ENCODE measurements at regions not wholly inside any gene's neighbourhood (a gene's known extent, or its start where the extent isn't known, plus 50 kb on each side); places are given as distances from the start of the nearest gene placed in this dataset.
"Not testable (repeated sequence)": the region's sequence is repeated elsewhere in the genome, so short reads cannot be mapped to it uniquely, and the experiment has no call there.

DNA sequence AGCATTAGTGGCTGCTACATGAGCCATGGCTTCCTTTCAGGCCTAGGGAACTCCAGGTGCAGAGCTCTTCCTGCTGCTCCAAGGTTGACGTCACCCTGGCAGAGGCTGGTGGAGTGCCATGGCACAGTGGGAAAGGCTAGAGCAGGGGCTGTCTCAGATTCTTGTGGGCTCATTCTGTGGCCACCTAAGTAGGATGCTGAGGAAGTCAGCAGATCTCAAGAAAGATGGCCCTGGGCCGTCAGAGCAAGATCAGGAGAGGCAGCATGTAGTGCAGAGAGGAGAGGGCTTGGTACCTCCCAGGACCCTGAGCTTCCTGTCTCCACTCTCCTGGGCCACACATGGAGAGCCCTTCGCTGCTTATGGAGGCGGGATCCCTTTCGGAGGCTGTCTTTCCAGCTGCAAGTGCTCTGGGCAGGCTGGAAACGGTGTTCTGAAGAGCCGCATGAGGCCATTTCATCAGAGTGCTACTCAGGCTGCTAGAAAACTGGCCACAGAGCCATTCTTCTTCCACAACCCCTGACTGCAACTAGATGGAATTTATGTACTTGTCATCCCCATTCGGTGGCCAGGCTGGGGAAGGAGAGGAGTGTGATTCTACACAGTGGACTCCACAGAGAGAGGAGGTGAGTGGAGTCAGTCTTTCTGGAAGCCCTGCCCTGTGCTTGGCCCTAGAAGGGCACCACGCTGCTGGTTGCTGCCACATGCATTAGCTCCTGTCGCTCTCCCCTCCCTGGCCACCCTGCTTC lies 304.2 kb downstream of the RPS24 start:
- Histone ChIP-seq H3K4me1 (ENCODE audit: control insufficient read depth in 3 of 3, insufficient read depth in 2 of 3, low read depth in 1 of 3, low read length in 2 of 3) (no peaks in the 10 kb centered on the region), H3K36me3 (ENCODE audit: control insufficient read depth in 3 of 3, insufficient read depth in 2 of 3, low read depth in 1 of 3, low read length in 3 of 3) (no peaks in the 10 kb centered on the region), H3K4me3 (ENCODE audit: low read depth in 1 of 3, low read length in 3 of 3) (no peak overlapping the region), H3K9me3 (ENCODE audit: control insufficient read depth in 2 of 2, insufficient read depth in 1 of 2, low read depth in 1 of 2, low read length in 1 of 2) (peaks cover 0 to 3% of the 10 kb centered on the region in 2 donors), H3K27ac (ENCODE audit: low read depth in 1 of 3, low read length in 2 of 3) (no peak overlapping the region), H3K27me3 (ENCODE audit: control insufficient read depth in 3 of 3, insufficient read depth in 3 of 3, low read length in 3 of 3) (peaks cover 0 to 3% (median 0%) of the 10 kb centered on the region in 3 donors)
- 82 to 85% (median 84%) methylated on average over 10 of the region's 10 CpGs for WGBS, 3 donors
- DNase-seq (no peak), FAIRE-seq (no peak)

DNA sequence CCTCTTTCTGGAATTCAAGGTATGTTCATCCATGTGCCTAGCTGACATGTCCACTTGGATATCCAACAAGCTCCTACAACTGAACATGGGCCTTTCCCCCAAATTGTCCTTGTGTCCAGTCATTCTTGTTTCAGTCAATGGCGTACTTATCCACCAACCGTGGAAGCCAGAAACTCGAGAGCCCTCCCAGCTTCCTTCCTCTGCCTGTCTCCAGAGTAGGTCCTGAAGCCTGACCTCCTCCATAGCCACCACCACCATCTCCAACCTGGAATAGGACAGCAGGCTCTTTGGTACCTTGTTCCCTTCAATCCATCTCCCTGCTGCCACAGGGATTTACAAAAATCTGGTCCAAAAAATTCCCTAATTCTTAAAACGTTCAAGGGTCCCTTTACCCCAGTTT lies 305.1 kb downstream of the RPS24 start:
- H3K27ac ChIP-seq (ENCODE audit: low read depth in 1 of 3, low read length in 2 of 3), result no peak overlapping the region
- no peak overlapping the region for H3K4me3 ChIP-seq (ENCODE audit: low read depth in 1 of 3, low read length in 3 of 3)
- H3K4me1 ChIP-seq (ENCODE audit: control insufficient read depth in 3 of 3, insufficient read depth in 2 of 3, low read depth in 1 of 3, low read length in 2 of 3), result no peaks in the 10 kb centered on the region
- no peak for FAIRE-seq
- WGBS, 3 donors, result 78 to 88% (median 83%) methylated on average over 4 of the region's 4 CpGs
- H3K36me3 ChIP-seq (ENCODE audit: control insufficient read depth in 3 of 3, insufficient read depth in 2 of 3, low read depth in 1 of 3, low read length in 3 of 3), result no peaks in the 10 kb centered on the region
- H3K27me3 ChIP-seq (ENCODE audit: control insufficient read depth in 3 of 3, insufficient read depth in 3 of 3, low read length in 3 of 3), result peaks cover 0 to 3% (median 0%) of the 10 kb centered on the region in 3 donors
- peaks cover 0 to 3% of the 10 kb centered on the region in 2 donors for H3K9me3 ChIP-seq (ENCODE audit: control insufficient read depth in 2 of 2, insufficient read depth in 1 of 2, low read depth in 1 of 2, low read length in 1 of 2)
- DNase-seq, result no peak

GRCh38 chr10:78339251-78339650 lies 305.6 kb downstream of the RPS24 start:
- no peak for DNase-seq
- 21 to 25% (median 22%) methylated on average over 4 of the region's 4 CpGs for WGBS, 3 donors

GRCh38 chr10:78341953-78342614 lies 308.4 kb downstream of the RPS24 start:
- FAIRE-seq (no peak), DNase-seq (no peak)
- 83 to 95% (median 95%) methylated on average over 8 of the region's 8 CpGs for WGBS, 3 donors
- Histone ChIP-seq H3K27me3 (ENCODE audit: control insufficient read depth in 3 of 3, insufficient read depth in 3 of 3, low read length in 3 of 3) (peaks cover 0 to 3% (median 0%) of the 10 kb centered on the region in 3 donors), H3K4me1 (ENCODE audit: control insufficient read depth in 3 of 3, insufficient read depth in 2 of 3, low read depth in 1 of 3, low read length in 2 of 3) (no peaks in the 10 kb centered on the region), H3K4me3 (ENCODE audit: low read depth in 1 of 3, low read length in 3 of 3) (no peak overlapping the region), H3K27ac (ENCODE audit: low read depth in 1 of 3, low read length in 2 of 3) (no peak overlapping the region), H3K9me3 (ENCODE audit: control insufficient read depth in 2 of 2, insufficient read depth in 1 of 2, low read depth in 1 of 2, low read length in 1 of 2) (no peaks in the 10 kb centered on the region), H3K36me3 (ENCODE audit: control insufficient read depth in 3 of 3, insufficient read depth in 2 of 3, low read depth in 1 of 3, low read length in 3 of 3) (no peaks in the 10 kb centered on the region)

More at GRCh38 chr10:78339251-78339650, 305.6 kb downstream of the RPS24 start:
- Histone ChIP-seq H3K36me3 (ENCODE audit: control insufficient read depth in 3 of 3, insufficient read depth in 2 of 3, low read depth in 1 of 3, low read length in 3 of 3) (no peaks in the 10 kb centered on the region), H3K9me3 (ENCODE audit: control insufficient read depth in 2 of 2, insufficient read depth in 1 of 2, low read depth in 1 of 2, low read length in 1 of 2) (peaks cover 0 to 1% of the 10 kb centered on the region in 2 donors), H3K4me1 (ENCODE audit: control insufficient read depth in 3 of 3, insufficient read depth in 2 of 3, low read depth in 1 of 3, low read length in 2 of 3) (no peaks in the 10 kb centered on the region), H3K27me3 (ENCODE audit: control insufficient read depth in 3 of 3, insufficient read depth in 3 of 3, low read length in 3 of 3) (peaks cover 0 to 3% (median 0%) of the 10 kb centered on the region in 3 donors), H3K27ac (ENCODE audit: low read depth in 1 of 3, low read length in 2 of 3) (no peak overlapping the region), H3K4me3 (ENCODE audit: low read depth in 1 of 3, low read length in 3 of 3) (no peak overlapping the region)
- no peak for FAIRE-seq

- Histone ChIP-seq H3K27me3 (ENCODE audit: control insufficient read depth in 3 of 3, insufficient read depth in 3 of 3, low read length in 3 of 3) (peaks cover 0 to 3% (median 0%) of the 10 kb centered on the region in 3 donors), H3K36me3 (ENCODE audit: control insufficient read depth in 3 of 3, insufficient read depth in 2 of 3, low read depth in 1 of 3, low read length in 3 of 3) (no peaks in the 10 kb centered on the region), H3K4me1 (ENCODE audit: control insufficient read depth in 3 of 3, insufficient read depth in 2 of 3, low read depth in 1 of 3, low read length in 2 of 3) (no peaks in the 10 kb centered on the region), H3K27ac (ENCODE audit: low read depth in 1 of 3, low read length in 2 of 3) (no peak overlapping the region), H3K9me3 (ENCODE audit: control insufficient read depth in 2 of 2, insufficient read depth in 1 of 2, low read depth in 1 of 2, low read length in 1 of 2) (no peaks in the 10 kb centered on the region), H3K4me3 (ENCODE audit: low read depth in 1 of 3, low read length in 3 of 3) (no peak overlapping the region)
- FAIRE-seq, result no peak
- 57 to 75% (median 61%) methylated on average over 10 to 11 of the region's 11 CpGs for WGBS, 3 donors
- DNase-seq, result no peak
Observed at GRCh38 chr10:78342827-78343653, 309.4 kb downstream of the RPS24 start.

- not testable (repeated sequence) for H3K27ac ChIP-seq (ENCODE audit: low read depth in 1 of 3, low read length in 2 of 3); DNase-seq; H3K4me3 ChIP-seq (ENCODE audit: low read depth in 1 of 3, low read length in 3 of 3); H3K9me3 ChIP-seq (ENCODE audit: control insufficient read depth in 2 of 2, insufficient read depth in 1 of 2, low read depth in 1 of 2, low read length in 1 of 2); FAIRE-seq; H3K27me3 ChIP-seq (ENCODE audit: control insufficient read depth in 3 of 3, insufficient read depth in 3 of 3, low read length in 3 of 3); H3K36me3 ChIP-seq (ENCODE audit: control insufficient read depth in 3 of 3, insufficient read depth in 2 of 3, low read depth in 1 of 3, low read length in 3 of 3); H3K4me1 ChIP-seq (ENCODE audit: control insufficient read depth in 3 of 3, insufficient read depth in 2 of 3, low read depth in 1 of 3, low read length in 2 of 3)
- 92 to 94% (median 93%) methylated on average over 8 of the region's 8 CpGs for WGBS, 3 donors
Observed at GRCh38 chr10:78344257-78344656, 310.6 kb downstream of the RPS24 start.

DNA sequence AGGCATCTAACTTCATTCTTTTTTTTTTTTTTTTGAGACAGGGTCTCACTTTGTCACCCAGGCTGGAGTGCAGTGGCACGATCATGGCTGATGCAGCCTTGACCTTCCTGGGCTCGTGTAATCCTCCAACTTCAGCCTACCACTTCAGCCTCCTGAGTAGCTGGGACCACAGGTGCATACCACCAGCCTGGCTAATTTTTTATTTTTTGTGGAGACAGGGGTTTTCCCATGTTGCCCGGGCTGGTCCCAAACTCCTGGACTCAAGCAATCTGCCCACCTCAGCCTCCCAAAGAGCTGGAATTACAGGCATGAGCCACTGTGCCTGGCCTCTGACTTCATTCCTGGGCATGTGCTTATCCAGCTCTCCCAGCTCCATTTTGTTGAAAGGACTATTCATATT lies 311.9 kb downstream of the RPS24 start:
- not testable (repeated sequence) for H3K9me3 ChIP-seq (ENCODE audit: control insufficient read depth in 2 of 2, insufficient read depth in 1 of 2, low read depth in 1 of 2, low read length in 1 of 2); H3K27ac ChIP-seq (ENCODE audit: low read depth in 1 of 3, low read length in 2 of 3); FAIRE-seq; H3K36me3 ChIP-seq (ENCODE audit: control insufficient read depth in 3 of 3, insufficient read depth in 2 of 3, low read depth in 1 of 3, low read length in 3 of 3); H3K27me3 ChIP-seq (ENCODE audit: control insufficient read depth in 3 of 3, insufficient read depth in 3 of 3, low read length in 3 of 3); H3K4me1 ChIP-seq (ENCODE audit: control insufficient read depth in 3 of 3, insufficient read depth in 2 of 3, low read depth in 1 of 3, low read length in 2 of 3); DNase-seq; H3K4me3 ChIP-seq (ENCODE audit: low read depth in 1 of 3, low read length in 3 of 3)
- WGBS, 3 donors, result 75 to 95% (median 84%) methylated on average over 3 of the region's 3 CpGs

DNA sequence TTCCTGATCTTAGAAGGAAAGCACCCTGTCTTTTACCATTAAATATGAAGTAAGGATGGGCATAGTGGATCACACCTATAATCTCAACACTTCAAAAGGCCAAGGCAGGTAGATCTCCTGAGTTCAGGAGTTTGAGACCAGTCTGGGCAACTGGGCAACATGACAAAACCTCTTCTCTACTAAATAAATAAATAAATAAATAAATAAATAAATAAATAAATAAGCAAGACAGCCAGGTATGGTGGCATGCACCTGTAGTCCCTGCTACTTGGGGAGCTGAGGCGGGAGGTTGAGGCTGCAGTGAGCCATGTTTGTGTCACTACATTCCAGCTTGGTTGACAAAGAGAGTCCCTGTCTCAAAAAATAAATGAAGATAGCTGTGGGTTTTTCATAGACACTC lies 313.1 kb downstream of the RPS24 start:
- no peak overlapping the region for H3K4me3 ChIP-seq (ENCODE audit: low read depth in 1 of 3, low read length in 3 of 3)
- no peaks in the 10 kb centered on the region for H3K4me1 ChIP-seq (ENCODE audit: control insufficient read depth in 3 of 3, insufficient read depth in 2 of 3, low read depth in 1 of 3, low read length in 2 of 3)
- H3K27ac ChIP-seq (ENCODE audit: low read depth in 1 of 3, low read length in 2 of 3), result no peak overlapping the region
- DNase-seq (no peak), FAIRE-seq (no peak)
- no peaks in the 10 kb centered on the region for H3K36me3 ChIP-seq (ENCODE audit: control insufficient read depth in 3 of 3, insufficient read depth in 2 of 3, low read depth in 1 of 3, low read length in 3 of 3)
- H3K9me3 ChIP-seq (ENCODE audit: control insufficient read depth in 2 of 2, insufficient read depth in 1 of 2, low read depth in 1 of 2, low read length in 1 of 2), result no peaks in the 10 kb centered on the region
- peaks cover 0 to 2% (median 0%) of the 10 kb centered on the region in 3 donors for H3K27me3 ChIP-seq (ENCODE audit: control insufficient read depth in 3 of 3, insufficient read depth in 3 of 3, low read length in 3 of 3)
- WGBS, 3 donors, result 89 to 95% (median 95%) methylated on average over 1 of the region's 1 CpG
